Endothelial cell of umbilical vein (primary cell): ENCODE measurements at regions not wholly inside any gene's neighbourhood (a gene's known extent, or its start where the extent isn't known, plus 50 kb on each side); places are given as distances from the start of the nearest gene placed in this dataset.

Source experiments
- BruUV-seq: library from RNA; stranded (reverse); fragments of 400-500 nt; replicated peaks from 2 replicates; lab custom pipeline; 2021; lab: Mats Ljungman, UMichigan
- CTCF ChIA-PET: fragments of 300-600, 350-600 bp; sonication (Branson Sonifier 250); formaldehyde crosslinking; loops from one replicate; lab custom pipeline; 2021; ENCODE audit warnings: antibody characterized with exemption, inconsistent platforms; lab: Charles Lee
- POLR2A ChIA-PET: fragments of 300-600, 350-600 bp; sonication (Branson Sonifier 250); formaldehyde crosslinking; loops from one replicate; lab custom pipeline; 2021; ENCODE audit warnings: antibody characterized with exemption, inconsistent platforms; lab: Charles Lee
- DNase-seq: peaks from one replicate; pipeline ENCODE4 v3.0.0-alpha.2; 2011; ENCODE audit warnings: low read depth, low spot score
- FAIRE-seq: peaks from 2 replicates; lab custom pipeline; 2011; peaks lifted over from hg19 to GRCh38; lab: Jason Lieb, UNC
- H2AFZ ChIP-seq: 2 replicates; pipeline ENCODE4 v1.6.0; 2012; ENCODE audit warnings: low read depth, low read length, control low read depth, inconsistent platforms
- H3K27ac ChIP-seq: 2 replicates; pipeline ENCODE4 v1.5.1; 2011; ENCODE audit warnings: low read depth, mild to moderate bottlenecking, control low read depth, low read length, moderate library complexity; ENCODE audit not compliant: insufficient read depth
- H3K27me3 ChIP-seq, 2 experiments: 2 replicates each; pipeline versions ENCODE4 v1.6.0 to v1.6.1; 2011; ENCODE audit warnings: low read length in 2 of 2, mixed read lengths in 1 of 2; ENCODE audit not compliant: control insufficient read depth in 2 of 2, insufficient read depth in 2 of 2
- H3K36me3 ChIP-seq, 2 experiments: 2 replicates in 1 of 2; 3 replicates in 1 of 2; pipeline ENCODE4 v1.5.1; 2011; ENCODE audit warnings: low read length in 2 of 2, mild to moderate bottlenecking in 1 of 2, moderate library complexity in 1 of 2; ENCODE audit not compliant: control insufficient read depth in 2 of 2, insufficient read depth in 2 of 2; ENCODE audit errors: extremely low read depth in 1 of 2
- H3K4me1 ChIP-seq: 3 replicates; pipeline ENCODE4 v1.5.1; 2011; ENCODE audit warnings: mild to moderate bottlenecking, low read length; ENCODE audit not compliant: control insufficient read depth, insufficient read depth; ENCODE audit errors: extremely low read depth
- H3K4me2 ChIP-seq: 2 replicates; pipeline ENCODE4 v1.6.1; 2011; ENCODE audit warnings: low read length, control low read depth, mixed read lengths; ENCODE audit not compliant: insufficient read depth
- H3K4me3 ChIP-seq, 3 experiments: fragments of 200-600 bp in 1 of 3; sonication (generic), shearing (Covaris generic) in 1 of 3; replicated peaks in 1 of 3; 2 replicates each; pipeline ENCODE4 v1.5.1; 2011 to 2016; ENCODE audit warnings: control low read depth in 3 of 3, low read length in 3 of 3, mild to moderate bottlenecking in 2 of 3, inconsistent platforms in 1 of 3, low read depth in 1 of 3, moderate library complexity in 1 of 3; ENCODE audit not compliant: insufficient read depth in 1 of 3
- H3K79me2 ChIP-seq: 2 replicates; pipeline ENCODE4 v1.6.0; 2012; ENCODE audit warnings: low read length, inconsistent platforms; ENCODE audit not compliant: control insufficient read depth, insufficient read depth
- H3K9ac ChIP-seq: replicated peaks from 2 replicates; pipeline ENCODE3; 2011; ENCODE audit warnings: low read length, control low read depth; ENCODE audit not compliant: insufficient read depth; ENCODE audit errors: extremely low read depth
- H3K9me1 ChIP-seq: replicated peaks from 3 replicates; pipeline ENCODE4 v1.6.0; 2011; ENCODE audit warnings: mild to moderate bottlenecking, low read length; ENCODE audit not compliant: control insufficient read depth, insufficient read depth; ENCODE audit errors: extremely low read depth
- H3K9me3 ChIP-seq: replicated peaks from 2 replicates; pipeline ENCODE4 v1.5.1; 2012; ENCODE audit warnings: low read length, inconsistent platforms; ENCODE audit not compliant: control insufficient read depth, insufficient read depth
- H4K20me1 ChIP-seq: replicated peaks from 2 replicates; pipeline ENCODE3; 2011; ENCODE audit warnings: mild to moderate bottlenecking, low read length; ENCODE audit not compliant: control insufficient read depth, insufficient read depth; ENCODE audit errors: extremely low read depth
- CTCF ChIP-seq, 2 donors: IDR thresholded peaks; 1 replicate in 1 of 2; 2 replicates in 1 of 2; pipeline ENCODE4 v1.5.1; 2011; ENCODE audit warnings: low read length in 2 of 2, mild to moderate bottlenecking in 2 of 2, moderate library complexity in 2 of 2, control low read depth in 1 of 2, inconsistent platforms in 1 of 2, low read depth in 1 of 2; ENCODE audit not compliant: insufficient read depth in 1 of 2; ENCODE audit errors: extremely low read depth in 1 of 2
- EZH2 ChIP-seq: IDR thresholded peaks from 2 replicates; pipeline ENCODE4 v1.6.1; 2012; ENCODE audit warnings: borderline replicate concordance, low read depth, mild to moderate bottlenecking, moderate library complexity, low read length, inconsistent platforms; ENCODE audit not compliant: severe bottlenecking
- FOS ChIP-seq: IDR thresholded peaks from 2 replicates; pipeline ENCODE4 v1.6.1; 2011; ENCODE audit warnings: mild to moderate bottlenecking, low read length, moderate library complexity, borderline replicate concordance; ENCODE audit not compliant: insufficient read depth
- GATA2 ChIP-seq: IDR thresholded peaks from 2 replicates; pipeline ENCODE4 v1.7.0; 2011; ENCODE audit warnings: low read depth, mild to moderate bottlenecking, moderate library complexity, mixed read lengths, low read length; ENCODE audit not compliant: insufficient read length, insufficient read depth
- JUN ChIP-seq: IDR thresholded peaks from 2 replicates; pipeline ENCODE4 v1.6.1; 2011; ENCODE audit warnings: borderline replicate concordance, low read depth; ENCODE audit not compliant: insufficient read length, insufficient read depth
- MAX ChIP-seq: IDR thresholded peaks from 2 replicates; pipeline ENCODE4 v1.6.1; 2011; ENCODE audit not compliant: insufficient read depth, insufficient read length
- MYC ChIP-seq: IDR thresholded peaks from one replicate; pipeline ENCODE4 v1.6.1; 2011; ENCODE audit warnings: mild to moderate bottlenecking, low read depth, low read length
- POLR2A ChIP-seq: IDR thresholded peaks from 2 replicates; pipeline ENCODE4 v1.6.1; 2012; ENCODE audit warnings: low read depth, mild to moderate bottlenecking, control low read depth, low read length
- POLR2AphosphoS5 ChIP-seq: IDR thresholded peaks from 2 replicates; pipeline ENCODE4 v1.6.1; 2012; ENCODE audit warnings: low read depth, mild to moderate bottlenecking, control low read depth, low read length, moderate library complexity; ENCODE audit not compliant: insufficient read depth
- dilution Hi-C: fragments of 300-500 bp; cut with MboI; formaldehyde crosslinking; loops from one replicate; pipeline ENCODE4 v1.15.0; 2019; ENCODE audit warnings: low sequenced_read_pairs; ENCODE audit not compliant: extremely low pct_ligation_motif_present
- intact Hi-C: fragments of 100-400 bp; cut with micrococcal nuclease; formaldehyde crosslinking; loops from one replicate; pipeline ENCODE4 v1.10.0; 2022

- Histone ChIP-seq H3K27ac (no peak overlapping the region), H3K9me3 (no peaks in the 10 kb centered on the region), H4K20me1 (no peaks in the 10 kb centered on the region), H3K4me2 (no peak overlapping the region), H3K79me2 (no peaks in the 10 kb centered on the region), H3K4me1 (no peaks in the 10 kb centered on the region), H3K36me3 (no peaks in the 10 kb centered on the region), H3K9me1 (no peaks in the 10 kb centered on the region), H3K27me3 (peaks cover 0 to 4% of the 10 kb centered on the region in 2 experiments), H3K9ac (no peak overlapping the region), H2AFZ (no peak overlapping the region), H3K4me3 (no peak overlapping the region)
- no peak for FAIRE-seq
- BruUV-seq, result no TSS peak
- dilution Hi-C loops, result no loop called here
- TF ChIP-seq CTCF (IDR thresholded peaks at IDR 0.05; ENCODE audit: extremely low read depth in 1 of 2, insufficient read depth in 1 of 2, low read depth in 1 of 2, low read length in 2 of 2) (no peak), POLR2AphosphoS5 (no peak), JUN (no peak), MYC (no peak), MAX (no peak), FOS (no peak), EZH2 (no peak), GATA2 (no peak), POLR2A (no peak)
- intact Hi-C loops, result no loop called here
- no peak for DNase-seq
- CTCF ChIA-PET, result no interaction called here
- POLR2A ChIA-PET, result no interaction called here
Measured at GRCh38 chr10:71035511-71036296, 147.3 kb upstream of the PCBD1 start.
